HG02981 (cell line): ENCODE measurements at regions not wholly inside any gene's neighbourhood (a gene's known extent, or its start where the extent isn't known, plus 50 kb on each side); places are given as distances from the start of the nearest gene placed in this dataset.
"Not testable (repeated sequence)": the region's sequence is repeated elsewhere in the genome, so short reads cannot be mapped to it uniquely, and the experiment has no call there.

Experiments used
- ATAC-seq: cut with Tn5 transposase; IDR thresholded peaks from one replicate; pipeline ENCODE4 v1.9.1; 2021; ENCODE audit warnings: mild to moderate bottlenecking, moderate library complexity; ENCODE audit not compliant: unreplicated experiment

DNA sequence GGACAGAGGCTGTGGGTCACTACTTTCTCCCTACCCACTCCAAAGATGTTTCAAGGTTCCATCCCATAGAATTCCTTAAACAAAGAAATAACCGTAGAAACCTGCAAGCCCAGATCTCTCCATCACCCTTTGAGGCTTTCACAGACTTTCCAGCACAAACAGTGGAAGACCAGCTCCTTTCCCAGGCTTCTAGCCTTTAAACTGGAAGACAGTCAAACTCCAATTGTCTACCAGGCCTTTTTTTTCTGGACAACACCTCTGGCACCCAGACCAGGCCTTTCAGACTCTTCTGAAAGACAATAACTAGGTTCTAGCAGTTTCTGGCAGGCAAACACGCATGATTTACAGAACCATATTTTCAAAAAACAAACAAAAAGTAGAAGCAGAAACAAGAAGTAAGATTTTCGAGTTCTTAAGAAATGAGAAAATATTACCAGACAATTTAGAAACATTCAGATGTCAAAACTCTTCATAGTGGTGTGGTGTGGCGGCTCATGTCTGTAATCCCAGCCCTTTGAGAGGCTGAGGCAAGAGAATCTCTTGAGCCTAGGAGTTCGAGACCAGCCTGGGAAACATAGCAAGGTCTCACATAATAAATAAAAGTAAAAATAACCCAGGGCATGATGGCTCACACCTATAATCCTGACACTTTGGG, 73.0 kb upstream of the EPCAM start:
- no peak for ATAC-seq

DNA sequence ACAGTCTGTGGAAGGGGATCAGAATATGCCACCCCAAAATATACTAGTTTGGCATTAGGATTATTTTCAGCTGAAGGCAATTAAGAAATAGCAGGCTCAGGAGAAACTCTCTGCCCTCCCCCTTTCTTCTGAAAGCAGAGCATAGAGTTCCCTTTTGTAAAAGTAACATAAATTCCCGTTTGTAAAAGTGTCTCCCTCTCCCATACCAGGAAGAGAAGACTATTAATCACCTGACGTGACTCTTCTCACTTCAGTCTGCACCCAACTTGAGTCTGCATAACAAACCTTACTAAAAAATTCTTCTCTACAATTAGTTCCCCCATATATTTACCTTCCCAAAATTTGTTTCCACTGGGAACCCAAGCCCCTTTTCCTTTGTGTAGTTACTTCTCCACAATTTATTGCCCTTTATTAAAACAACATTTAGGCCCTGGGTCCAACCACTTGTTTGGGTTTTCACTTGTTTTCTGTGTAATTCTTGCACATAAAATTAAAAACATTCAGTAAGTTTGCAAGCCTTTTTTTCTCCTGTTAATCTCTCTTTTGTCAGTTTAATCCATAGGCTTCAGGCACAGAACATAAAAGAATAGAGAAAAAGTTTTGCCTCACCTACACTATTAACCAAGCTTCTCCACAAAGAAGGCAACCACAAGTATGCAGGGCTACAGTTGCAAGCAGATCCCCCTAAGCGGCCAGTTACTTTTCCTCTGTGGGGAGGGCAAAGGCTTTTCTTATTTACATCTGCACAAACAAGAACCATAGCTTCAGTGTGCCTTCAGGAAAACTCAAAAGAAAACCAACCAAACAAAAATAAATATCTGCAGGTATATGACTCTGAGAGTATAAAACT, 73.8 kb upstream of the EPCAM start:
- ATAC-seq: no peak

DNA sequence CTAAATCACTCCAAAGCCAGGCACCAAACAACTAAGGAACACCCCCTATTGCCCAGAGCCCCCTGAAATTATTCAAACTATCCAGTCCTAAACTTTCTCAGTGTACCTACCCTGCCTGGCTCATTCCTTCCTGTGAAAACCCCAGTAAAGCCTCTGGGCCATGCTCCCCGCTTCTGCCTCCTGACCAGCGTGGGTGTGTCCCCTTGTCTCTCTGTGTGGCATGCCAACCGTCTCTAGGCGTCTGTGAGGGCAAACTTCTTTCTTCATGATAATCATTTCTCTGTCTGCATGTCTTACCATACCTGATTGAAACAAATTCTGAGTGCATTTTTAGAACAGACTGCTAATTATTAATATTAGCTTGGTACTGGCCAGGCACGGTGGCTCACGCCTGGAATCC, 75.1 kb upstream of the EPCAM start:
- no peak for ATAC-seq

DNA sequence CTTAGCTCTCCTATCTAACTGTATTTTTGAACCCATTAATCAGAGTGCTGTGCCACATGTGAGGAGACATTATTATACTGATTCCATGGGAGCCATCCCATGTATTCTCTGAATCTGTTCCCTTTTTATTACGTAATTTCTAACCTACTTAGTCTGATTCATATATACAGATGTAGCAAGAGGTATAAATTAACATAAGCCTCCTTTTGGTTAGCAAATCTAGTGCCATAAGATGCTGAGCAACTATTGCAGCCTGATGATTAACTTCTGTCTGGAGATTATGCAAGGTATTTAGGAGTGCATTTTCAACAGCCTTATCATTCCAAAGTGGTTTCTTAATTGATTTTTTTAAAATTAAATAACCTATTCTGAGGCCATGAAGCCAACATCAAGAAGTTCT, 80.2 kb upstream of the EPCAM start:
- ATAC-seq: no peak

DNA sequence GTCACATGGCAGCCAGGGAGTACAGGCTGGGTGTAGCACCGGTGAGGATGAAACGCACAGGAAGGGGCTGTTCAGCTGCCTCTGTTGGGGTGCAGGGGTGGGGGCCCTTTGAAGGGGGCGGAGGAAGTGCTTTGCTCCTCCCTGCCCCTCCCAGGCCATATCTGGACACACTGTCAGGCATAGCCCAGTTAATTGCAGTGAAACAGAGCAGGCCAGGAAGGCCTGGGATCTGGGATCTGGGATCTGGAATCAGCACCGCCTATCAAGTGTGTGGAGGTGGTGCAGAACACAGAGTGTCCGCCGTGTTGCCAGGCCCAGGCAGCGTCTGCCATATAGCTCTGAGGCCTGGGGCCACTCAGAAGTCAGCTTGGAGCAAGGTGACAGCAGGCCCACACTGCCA, 85.5 kb upstream of the EPCAM start:
- no peak for ATAC-seq

DNA sequence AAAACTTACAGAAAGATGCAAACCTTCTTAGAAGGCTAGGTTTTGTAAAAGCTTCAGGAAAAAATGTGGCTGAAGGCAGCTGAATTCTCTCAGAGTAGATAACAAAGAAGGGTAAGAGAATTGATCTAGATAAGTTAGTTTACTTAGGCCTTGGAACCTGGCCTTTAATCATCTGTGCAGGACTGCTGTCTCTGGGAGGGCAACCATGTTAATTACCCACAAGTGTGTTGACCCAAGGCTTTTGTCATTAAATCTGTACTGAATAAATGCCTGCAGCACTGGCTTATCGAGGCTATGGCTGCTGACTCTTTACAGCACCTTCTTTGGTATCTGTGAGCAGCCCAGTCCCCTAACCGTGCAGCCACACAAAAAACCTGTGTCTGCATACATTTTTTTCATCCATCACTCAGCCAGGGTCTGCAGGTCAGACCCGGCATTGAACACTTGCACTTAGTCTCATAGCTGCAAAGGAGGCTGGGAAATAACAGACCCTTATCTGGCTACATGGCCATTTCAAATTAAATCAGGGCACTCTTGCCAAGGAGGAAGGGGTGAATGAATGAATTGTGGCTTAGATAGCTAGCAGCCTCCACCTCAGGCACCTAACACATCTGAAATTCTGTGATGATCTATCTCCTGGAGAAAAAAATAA, 86.4 kb upstream of the EPCAM start:
- no peak for ATAC-seq

DNA sequence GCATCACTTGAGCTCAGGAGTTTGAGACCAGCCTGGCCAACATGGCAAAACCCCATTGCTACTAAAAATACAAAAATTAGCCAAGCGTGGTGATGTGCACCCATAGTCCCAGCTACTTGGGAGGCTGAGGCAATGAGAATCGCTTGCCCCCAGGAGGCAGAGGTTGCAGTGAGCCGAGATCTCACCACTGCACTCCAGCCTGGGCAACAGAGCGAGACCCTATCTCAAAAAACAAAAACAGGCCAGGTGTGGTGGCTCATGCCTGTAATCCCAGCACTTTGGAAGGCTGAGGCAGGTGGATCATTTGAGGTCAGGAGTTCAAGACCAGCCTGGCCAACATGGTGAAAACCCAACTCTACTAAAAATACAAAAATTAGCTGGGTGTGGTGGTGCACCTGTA, 89.6 kb upstream of the EPCAM start:
- ATAC-seq: not testable (repeated sequence)

DNA sequence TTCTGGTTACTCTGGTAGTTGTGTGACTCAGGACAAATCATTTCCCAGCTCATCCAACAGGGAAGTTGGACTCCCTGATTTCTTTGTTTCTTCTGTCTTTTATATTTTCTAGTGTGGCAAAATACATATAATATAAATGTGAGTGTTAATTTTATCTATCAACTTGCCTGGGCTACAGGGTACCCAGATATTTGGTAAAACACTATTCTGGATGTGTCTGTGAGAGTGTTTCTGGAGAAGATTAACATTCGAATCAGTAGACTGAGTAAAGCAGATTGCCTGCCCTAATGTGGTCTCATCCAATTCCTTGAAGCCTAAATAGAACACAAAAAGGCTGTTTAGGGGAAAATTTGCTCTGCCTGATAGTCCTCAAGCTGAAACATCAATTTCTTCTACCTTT, 91.1 kb upstream of the EPCAM start:
- no peak for ATAC-seq

DNA sequence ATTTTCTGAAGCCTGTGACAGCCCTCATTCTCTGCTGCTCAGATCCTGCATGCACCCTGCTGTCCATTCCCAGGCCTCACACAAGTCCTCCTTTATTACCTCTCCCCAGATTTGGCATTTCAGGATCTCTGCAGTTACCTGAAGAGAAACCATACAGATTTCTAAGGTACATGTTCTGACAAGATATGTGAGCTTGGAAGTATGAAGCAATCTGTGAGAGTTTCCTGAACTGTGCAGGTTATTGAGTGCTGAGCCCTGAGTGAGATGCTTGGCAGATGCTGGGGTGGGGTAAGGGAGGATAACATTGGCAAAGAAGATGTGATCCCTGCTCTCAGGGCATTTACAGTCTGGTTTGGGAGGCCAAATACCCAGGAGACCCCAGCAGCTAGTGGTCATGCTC, 91.9 kb upstream of the EPCAM start:
- no peak for ATAC-seq

DNA sequence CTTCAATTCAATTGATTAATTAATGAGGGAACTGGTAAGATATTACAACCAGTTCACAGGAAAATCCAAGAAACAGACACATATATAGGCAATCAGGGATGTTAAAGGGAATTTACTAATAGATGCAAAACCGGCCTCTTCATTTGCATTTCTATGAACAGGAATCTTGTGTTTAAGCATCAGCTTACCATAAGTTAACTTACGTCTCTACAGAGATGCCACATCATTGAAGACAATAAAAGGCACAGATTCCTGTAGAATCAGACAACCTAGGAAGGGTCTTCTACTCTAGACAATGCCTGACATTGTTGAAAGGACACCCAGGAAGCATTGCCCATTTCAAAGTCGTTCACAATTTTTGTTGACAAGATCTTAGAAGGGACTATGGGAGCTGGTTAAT, 93.0 kb upstream of the EPCAM start:
- no peak for ATAC-seq

DNA sequence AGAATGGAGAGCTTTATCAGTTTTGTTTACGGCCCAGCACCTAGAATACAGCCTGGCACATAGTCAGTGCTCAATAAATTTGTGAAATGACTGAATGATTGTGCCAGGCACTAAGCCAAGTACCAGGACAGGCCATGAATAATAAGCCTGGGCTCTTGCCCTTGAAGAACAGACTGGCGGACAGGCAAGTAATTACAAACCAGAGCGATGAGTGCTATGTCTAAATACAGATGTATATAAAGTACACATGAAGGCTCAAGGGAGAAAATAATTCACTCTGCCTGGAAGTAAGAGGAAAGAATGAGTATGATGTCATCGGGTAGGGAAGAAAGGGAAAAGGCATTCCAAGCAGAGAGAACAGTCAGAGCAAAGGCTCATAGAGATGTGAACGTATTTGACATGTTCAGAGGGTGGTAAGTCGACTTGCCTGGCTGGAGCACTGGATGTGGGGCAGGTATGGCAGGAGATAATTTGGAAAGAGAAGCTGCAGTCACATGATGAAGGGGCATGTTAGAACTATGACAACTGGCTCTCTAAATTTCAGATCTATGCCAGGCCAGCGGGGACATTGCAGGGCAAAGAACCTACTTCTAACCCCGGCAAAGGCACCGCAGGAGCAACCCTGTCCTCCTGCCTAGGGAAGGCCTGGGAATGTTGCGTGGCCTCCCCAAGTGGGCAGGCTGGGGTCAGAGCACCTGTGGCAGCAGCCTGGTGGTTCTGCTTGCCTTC, 94.9 kb upstream of the EPCAM start:
- no peak for ATAC-seq

DNA sequence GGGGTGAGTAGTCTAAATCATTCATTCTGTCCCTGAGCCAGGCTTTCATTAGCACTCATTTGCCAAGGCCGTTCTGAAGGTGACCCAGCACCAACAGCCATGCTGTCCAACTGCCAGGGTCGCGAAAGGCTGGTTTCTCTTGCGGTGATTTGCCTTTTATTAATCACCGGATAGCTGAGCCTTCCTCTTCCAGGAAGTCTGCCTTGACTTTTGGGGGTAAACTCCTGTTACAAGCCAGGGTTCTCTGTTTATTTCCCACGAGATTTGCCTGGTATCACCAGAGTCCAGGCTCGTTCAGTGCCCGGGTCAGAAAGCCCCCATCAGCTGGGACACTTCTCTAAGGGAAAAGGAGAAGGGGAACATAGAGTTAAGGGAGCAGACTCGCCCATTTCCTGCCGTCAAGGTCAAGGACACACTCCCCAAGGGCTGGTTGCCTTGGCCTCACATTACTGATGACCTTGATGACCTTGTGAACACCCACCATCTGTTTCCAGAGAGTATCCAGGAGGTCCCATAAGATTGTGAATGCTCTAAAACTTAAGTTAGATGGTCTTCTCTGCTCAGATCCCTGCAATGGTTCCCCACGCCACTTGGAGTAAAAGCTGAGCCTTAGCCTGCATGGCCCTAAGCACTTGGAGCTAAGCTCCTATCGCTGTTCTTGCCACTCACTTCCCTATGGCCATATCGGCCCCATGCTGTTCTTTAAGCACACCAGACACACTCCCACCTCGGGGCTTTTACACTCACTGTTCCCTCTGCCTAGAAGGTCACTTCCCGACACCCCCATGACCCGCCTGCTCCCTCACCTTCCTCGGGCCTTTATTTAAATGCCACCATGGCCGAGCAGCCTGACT, 96.0 kb upstream of the EPCAM start:
- ATAC-seq: no peak

DNA sequence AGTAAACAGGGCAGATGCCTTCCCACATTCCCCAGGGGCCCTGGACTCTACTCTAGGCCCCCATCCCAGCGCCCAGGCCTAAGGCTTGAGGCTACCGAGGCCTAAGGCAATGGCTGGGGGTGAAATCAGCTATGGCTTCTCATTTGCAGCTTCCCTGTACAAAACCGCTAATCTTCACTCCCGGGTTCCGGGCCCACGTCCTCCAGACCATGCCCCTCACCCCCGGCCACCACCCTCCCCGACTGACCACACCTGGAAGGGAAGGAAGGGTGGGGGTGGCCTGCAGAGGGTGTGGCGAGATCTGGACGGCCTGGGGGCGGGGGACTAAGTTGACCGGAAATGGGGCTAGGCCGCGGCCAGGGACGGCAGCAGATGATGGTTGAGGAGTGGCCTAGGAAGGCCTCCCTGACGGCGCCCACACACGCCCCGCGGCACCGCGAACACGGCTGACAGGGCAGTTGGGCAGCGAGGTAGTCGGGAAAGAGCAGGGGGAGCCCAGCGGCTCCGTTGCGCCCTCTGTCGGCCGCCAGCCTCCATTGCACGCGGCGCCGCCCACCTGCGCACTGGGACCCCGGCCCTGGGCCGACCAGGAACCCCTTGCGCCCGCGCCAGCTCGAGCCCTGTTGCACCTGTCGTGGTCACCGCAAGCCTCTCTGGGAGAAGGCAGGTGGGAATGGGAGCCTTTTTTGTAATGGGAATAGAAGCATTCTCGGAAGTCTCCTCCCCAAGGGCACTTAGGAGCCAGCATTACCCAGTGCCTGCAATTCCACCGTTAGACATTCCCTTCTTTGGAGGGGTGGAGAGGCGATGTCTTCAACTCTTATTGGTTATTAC, 95.9 kb upstream of the CALM2 start:
- ATAC-seq: peak; percentile 53

DNA sequence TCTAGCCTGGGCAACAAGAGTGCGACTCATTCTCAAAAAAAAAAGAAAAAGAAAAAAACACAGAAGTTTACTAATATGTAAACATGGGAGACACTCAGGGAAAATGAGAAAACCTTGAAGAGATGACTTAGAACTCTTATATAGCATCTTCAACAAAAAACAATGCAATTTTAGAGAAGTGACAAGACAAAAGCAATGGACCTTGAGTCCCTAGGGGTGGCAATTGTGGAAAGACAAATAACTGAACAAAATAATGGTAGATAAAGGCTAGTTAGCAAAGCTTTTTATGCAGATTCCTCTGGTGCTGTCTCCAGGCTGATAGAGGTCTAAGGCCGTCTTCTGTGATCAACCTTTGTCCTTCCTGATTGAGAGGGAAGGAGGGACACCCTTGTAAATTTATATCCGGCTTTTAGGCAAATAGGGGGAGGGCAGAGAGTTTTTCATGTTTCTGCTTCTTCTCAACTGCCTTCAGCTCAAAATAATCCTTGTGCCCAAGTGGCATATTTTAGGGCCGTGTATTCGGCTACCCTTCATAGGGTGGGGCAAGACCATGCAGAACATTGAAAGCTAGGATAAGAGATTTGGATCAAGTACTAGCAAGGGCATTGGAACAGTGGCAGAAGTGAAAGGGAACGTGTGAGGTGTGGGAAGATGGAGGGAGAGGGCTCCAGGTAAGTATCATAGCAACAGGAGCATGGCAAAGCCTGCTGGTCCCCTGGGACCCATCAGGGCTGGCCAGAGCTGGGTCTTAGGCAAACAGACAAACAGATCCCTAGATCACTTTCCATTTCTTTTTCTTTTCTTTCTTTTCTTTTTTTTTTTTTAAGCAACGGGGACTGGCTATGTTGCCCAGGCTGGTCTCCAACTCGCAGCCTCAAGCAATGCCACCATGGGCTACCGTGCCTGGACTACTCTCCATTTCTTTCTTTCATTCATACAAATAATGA, 95.0 kb upstream of the CALM2 start:
- no peak for ATAC-seq

DNA sequence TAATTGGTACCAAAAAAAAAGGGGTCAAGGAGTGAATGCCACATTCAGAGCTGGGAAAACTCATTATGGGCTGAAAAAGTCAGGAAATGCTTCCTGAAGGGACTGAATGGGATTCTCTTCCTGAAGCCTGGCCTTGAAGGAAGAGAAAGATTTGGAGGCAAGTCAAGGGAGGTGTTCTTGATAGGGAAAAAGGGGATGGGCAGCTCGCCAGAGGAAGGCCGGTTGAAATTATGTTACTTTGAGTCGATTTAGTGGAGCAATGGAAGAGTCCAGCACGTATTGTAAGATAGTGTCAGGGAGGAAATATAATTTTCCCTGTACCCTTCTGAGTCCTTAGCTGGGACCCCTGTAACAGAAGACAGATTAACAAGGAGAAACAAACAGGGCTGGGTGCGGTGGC, 94.1 kb upstream of the CALM2 start:
- ATAC-seq: no peak

DNA sequence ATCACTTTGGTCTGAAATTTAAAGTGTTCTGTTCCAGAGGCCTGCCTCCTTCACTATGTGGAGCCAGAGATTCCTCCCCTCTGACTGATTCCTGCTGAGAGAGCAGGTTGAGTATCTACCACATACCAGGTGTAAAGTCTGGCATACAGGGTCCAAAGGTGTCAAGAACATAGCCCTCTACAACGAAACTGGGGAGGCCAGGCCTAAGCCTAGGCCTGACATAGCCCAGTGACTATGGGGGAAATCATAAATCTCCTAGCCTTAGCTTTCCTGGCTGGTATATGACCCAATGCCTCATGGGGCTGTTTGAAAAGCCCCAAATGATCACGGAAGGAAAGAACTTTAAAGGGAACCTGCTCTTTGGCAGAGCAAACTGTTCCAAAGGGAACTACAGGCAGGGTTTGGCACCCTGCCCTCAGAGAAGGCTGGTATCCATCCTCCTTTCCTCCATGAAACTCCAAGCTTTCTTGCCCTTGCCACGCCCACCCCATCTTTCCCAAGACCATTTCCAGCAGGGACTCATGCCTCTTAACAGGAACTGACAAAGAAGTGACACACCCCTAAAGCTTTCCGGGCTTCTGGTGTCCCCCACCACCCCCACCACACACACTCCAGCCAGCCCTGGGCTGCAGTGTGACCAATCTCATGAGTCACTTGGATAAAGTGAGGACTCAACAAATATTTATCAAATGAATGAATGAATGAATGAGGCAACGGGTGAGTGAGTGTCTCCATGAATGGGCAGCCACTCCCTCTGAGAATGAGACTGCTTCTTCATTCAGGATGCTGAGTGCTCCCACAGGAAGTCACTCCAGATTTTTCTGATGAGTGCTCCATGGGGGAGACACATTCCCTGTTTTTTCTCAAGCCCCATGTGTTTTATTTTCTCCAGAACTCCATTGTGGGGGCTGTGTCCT, 93.3 kb upstream of the CALM2 start:
- no peak for ATAC-seq

DNA sequence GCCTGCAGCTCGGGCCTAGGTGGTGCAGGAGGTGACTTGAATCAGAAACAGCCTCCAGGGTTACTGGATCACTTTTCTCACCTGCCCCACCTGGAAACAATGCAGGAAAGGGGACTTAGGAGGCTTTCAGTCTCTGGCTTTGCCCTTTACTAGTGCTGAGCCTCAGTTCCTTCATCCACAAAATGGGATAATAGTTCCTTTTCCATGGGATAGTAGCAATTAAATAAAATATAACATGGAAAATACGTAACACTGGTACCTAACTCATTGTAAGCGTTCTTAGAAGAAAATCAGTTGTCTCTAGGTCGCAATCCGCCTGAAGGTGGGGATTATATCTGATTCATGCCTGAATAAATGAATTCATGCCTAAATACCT, 91.4 kb upstream of the CALM2 start:
- no peak for ATAC-seq
